Lower leg skin (tissue), 4 donors: ENCODE measurements at regions not wholly inside any gene's neighbourhood (a gene's known extent, or its start where the extent isn't known, plus 50 kb on each side); places are given as distances from the start of the nearest gene placed in this dataset.

Experiments used
- DNase-seq, 2 donors: peaks; one replicate each; pipeline ENCODE4 v3.0.0-alpha.2; 2019; ENCODE audit warnings: low spot score in 2 of 2
- H3K4me3 ChIP-seq: fragments of 200-600 bp; sonication (generic); 2 replicates; pipeline ENCODE4 v1.5.1; 2017; ENCODE audit warnings: mild to moderate bottlenecking, low read depth; ENCODE audit not compliant: poor library complexity, severe bottlenecking
- POLR2A ChIP-seq, 2 donors: fragments of 450-650 bp; IDR thresholded peaks; one replicate each; pipeline ENCODE4 v1.6.1; 2016 to 2017; ENCODE audit warnings: antibody characterized with exemption in 2 of 2, mild to moderate bottlenecking in 1 of 2, moderate library complexity in 1 of 2
- WGBS, 2 donors: methylation state at CpG; one replicate each; pipeline ENCODE4 v1.1.5; 2018; 5-methylcytosine and 5-hydroxymethylcytosine counted together
- intact Hi-C: fragments of 100-400 bp; cut with DNase I; formaldehyde crosslinking; loops from one replicate; pipeline ENCODE4 v1.15.0; 2023; ENCODE audit warnings: low total_unique reads
- TF ChIP-seq, protein P1 (sequence below), 3 donors: fragments of 450-650 bp; IDR thresholded peaks; one replicate each; pipeline ENCODE4 v1.5.1; 2016; ENCODE audit warnings: antibody characterized with exemption in 3 of 3, mild to moderate bottlenecking in 3 of 3, moderate library complexity in 2 of 3

GRCh38 chr10:55351431-55351830 lies 550.4 kb upstream of the PCDH15 start:
- no peak for TF ChIP-seq POLR2A (IDR thresholded peaks at IDR 0.05)
- TF ChIP-seq, protein P1, sequence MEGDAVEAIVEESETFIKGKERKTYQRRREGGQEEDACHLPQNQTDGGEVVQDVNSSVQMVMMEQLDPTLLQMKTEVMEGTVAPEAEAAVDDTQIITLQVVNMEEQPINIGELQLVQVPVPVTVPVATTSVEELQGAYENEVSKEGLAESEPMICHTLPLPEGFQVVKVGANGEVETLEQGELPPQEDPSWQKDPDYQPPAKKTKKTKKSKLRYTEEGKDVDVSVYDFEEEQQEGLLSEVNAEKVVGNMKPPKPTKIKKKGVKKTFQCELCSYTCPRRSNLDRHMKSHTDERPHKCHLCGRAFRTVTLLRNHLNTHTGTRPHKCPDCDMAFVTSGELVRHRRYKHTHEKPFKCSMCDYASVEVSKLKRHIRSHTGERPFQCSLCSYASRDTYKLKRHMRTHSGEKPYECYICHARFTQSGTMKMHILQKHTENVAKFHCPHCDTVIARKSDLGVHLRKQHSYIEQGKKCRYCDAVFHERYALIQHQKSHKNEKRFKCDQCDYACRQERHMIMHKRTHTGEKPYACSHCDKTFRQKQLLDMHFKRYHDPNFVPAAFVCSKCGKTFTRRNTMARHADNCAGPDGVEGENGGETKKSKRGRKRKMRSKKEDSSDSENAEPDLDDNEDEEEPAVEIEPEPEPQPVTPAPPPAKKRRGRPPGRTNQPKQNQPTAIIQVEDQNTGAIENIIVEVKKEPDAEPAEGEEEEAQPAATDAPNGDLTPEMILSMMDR (IDR thresholded peaks at IDR 0.05), result no peak
- DNase-seq, result no peak
- intact Hi-C loops, result no loop called here
- no peak overlapping the region for H3K4me3 ChIP-seq
- 66 to 87% methylated on average over 2 of the region's 2 CpGs for WGBS, 2 donors

GRCh38 chr10:55348534-55348933 lies 547.5 kb upstream of the PCDH15 start:
- TF ChIP-seq, protein P1 (IDR thresholded peaks at IDR 0.05), result no peak
- no peak for TF ChIP-seq POLR2A (IDR thresholded peaks at IDR 0.05)
- intact Hi-C loops, result no loop called here
- DNase-seq, result no peak
- H3K4me3 ChIP-seq, result no peak overlapping the region

DNA sequence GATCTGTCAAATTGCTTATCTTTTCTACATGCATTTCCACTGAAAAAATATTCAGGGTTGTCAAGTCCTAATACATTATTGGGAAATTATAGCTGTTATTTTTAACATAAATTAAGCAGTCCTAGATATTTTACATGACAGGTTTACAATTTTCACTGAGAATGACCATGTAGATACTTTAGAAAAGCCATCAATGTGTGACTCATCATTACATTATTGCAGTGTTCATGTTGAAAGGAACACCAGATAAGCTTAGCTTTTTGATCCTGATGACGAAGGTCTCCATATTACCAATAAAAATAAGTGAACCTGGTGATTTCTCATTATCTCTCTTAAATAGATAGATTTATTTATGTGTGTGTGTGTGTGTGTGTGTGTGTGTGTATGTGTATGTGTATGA lies 529.5 kb upstream of the PCDH15 start:
- no peak overlapping the region for H3K4me3 ChIP-seq
- 74 to 76% methylated on average over 1 of the region's 1 CpG for WGBS, 2 donors
- TF ChIP-seq POLR2A (IDR thresholded peaks at IDR 0.05), result no peak
- TF ChIP-seq, protein P1 (IDR thresholded peaks at IDR 0.05), result no peak
- no peak for DNase-seq
- intact Hi-C loops, result no loop called here

GRCh38 chr10:55329796-55330195 lies 528.8 kb upstream of the PCDH15 start:
- no peak for TF ChIP-seq POLR2A (IDR thresholded peaks at IDR 0.05)
- TF ChIP-seq, protein P1 (IDR thresholded peaks at IDR 0.05), result no peak
- DNase-seq, result no peak
- H3K4me3 ChIP-seq, result no peak overlapping the region
- intact Hi-C loops, result no loop called here

GRCh38 chr10:55320187-55320700 lies 519.2 kb upstream of the PCDH15 start:
- TF ChIP-seq, protein P1 (IDR thresholded peaks at IDR 0.05), result no peak
- no peak for DNase-seq
- H3K4me3 ChIP-seq, result no peak overlapping the region
- WGBS, 2 donors, result 80 to 83% methylated on average over 2 of the region's 2 CpGs
- intact Hi-C loops, result no loop called here

- WGBS, 2 donors, result 55 to 57% methylated on average over 4 of the region's 4 CpGs
- TF ChIP-seq POLR2A (IDR thresholded peaks at IDR 0.05), result no peak
- TF ChIP-seq, protein P1 (IDR thresholded peaks at IDR 0.05), result no peak
- intact Hi-C loops, result no loop called here
- DNase-seq, result no peak
- no peak overlapping the region for H3K4me3 ChIP-seq
Measured at GRCh38 chr10:55311848-55312635, 511.0 kb upstream of the PCDH15 start.
